GM19023 (cell line): ENCODE measurements at regions not wholly inside any gene's neighbourhood (a gene's known extent, or its start where the extent isn't known, plus 50 kb on each side); places are given as distances from the start of the nearest gene placed in this dataset.

Experiments
- ATAC-seq: cut with Tn5 transposase; IDR thresholded peaks from one replicate; pipeline ENCODE4 v1.9.1; 2021; ENCODE audit warnings: mild to moderate bottlenecking, moderate library complexity; ENCODE audit not compliant: unreplicated experiment

- ATAC-seq = no peak
These were observed 129.3 kb upstream of the RAI14 start for GRCh38 chr5:34526682-34527305.

DNA sequence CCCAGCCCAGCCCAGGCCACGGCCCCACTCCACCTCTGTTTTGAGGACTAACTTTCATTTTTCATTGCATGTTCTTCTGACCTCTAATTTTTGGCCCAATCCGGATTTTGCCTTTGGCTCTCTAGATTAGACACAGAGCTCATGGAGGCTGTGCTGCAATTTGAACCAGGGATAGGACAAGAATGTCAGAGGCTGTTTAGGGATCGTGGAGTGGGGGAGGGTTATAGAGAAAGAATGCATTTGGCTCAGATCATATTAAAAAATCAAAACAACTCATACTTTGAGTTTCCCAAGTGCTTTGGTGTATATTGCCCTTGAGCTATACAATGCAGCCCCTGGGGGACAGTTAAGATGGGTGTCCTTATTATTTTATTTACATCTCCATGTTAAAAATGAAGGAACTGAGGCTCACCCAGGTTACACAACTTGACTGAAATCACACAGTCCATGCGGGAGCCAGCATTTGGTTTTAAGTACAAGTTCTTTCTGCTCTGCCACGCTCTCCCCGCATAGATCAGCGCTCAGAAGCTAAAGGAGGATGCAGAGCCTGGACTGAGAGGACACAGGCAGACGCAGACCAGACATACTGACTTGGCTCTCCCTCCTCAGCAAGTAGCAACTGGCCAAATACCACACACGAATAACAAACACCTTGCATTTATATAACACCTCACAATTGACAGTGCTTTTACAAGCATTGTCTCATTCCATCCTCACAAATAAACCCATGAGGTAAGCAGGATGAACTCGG, 126.4 kb upstream of the RAI14 start:
- ATAC-seq = no peak

DNA sequence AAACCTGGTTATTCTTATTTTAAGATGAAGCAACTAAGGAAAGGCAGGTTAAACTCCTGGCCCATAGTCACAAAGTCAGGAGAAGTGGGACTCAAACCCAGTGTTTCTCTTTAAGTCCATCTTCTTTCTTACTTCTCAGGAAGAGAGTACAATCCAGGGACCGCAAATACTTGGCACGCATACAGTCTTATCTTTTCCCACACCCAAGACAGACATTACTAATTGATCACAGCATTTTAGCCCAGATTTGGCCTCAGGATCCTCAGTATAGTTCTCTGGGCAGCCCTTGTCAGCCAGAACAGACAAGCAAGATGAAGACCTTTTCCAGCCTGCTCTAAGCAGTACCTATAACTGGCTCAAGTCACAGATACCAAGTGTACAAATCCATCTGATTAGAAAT, 125.5 kb upstream of the RAI14 start:
- ATAC-seq = no peak

DNA sequence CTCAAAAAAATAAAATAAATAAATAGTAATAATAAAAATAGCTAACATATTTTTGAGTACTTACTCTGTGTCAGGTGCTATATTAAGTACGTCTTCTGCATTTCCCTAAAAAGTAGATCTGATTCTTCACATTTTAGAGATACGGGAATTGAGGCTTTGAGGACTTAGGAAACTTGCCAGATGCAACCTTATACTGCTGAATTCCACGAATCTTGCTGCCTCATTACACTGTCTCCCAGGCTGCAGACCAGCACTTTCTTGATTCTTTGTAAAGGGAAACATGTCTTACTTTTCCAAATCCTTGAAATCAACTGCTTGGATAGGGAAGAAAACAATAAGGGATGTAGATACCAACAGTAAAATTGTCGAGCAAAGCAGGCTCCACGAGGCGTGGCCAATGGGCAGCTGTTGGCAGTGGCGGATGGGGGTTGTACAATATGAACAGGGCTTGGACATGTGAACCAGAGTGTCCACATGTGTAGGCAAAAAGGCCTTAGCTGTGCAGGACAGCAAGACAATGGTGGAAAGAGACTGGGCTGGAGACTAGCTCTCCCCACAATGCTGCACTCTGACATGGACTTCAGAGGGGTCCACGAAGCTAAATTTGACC, 124.3 kb upstream of the RAI14 start:
- ATAC-seq = no peak

DNA sequence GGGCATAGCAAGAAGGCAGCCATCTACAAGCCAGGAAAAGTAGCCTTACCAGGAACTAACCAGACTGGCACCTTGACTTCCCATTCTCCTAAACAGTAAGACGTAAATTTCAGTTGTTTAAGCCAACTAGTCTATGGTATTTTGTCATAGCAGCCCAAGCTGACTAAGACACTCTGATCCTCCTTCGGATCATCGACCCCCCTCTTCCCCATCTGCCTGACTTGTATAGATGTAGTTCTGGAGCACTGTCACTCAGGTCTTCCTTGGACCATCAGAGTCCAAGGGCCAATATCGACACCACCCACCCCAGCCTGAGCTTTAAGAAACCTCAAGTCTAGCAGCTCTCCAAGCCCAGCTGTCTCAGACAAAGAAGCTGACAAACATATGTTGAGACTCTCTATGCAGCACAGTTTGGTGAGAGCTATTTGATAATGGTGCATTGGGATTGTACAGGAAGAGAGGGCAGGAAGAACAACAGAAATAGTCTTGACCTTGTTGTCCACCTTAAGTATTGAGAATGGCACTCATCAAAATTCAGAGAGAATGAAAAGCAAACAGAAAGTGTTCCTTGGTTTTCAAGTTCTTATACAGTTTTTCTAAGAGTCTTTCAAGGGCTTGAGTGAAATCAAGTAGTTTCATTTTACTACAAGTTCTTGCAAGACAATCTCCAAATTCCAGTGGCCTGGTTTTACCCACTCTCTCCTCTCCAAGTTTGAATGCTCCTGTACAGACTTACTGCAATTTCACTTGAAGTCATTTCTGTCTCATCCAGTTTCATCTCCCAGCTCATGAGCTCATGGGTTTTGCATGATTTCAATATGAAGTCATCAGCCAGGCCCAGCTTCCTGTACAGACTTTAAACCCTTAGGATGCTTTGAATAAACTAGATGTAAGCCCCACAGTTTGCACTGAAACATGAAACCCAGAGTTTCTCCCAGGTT, 122.3 kb upstream of the RAI14 start:
- ATAC-seq = peak; percentile 78

- ATAC-seq = no peak
These were observed 121.5 kb upstream of the RAI14 start for GRCh38 chr5:34534523-34535103.

DNA sequence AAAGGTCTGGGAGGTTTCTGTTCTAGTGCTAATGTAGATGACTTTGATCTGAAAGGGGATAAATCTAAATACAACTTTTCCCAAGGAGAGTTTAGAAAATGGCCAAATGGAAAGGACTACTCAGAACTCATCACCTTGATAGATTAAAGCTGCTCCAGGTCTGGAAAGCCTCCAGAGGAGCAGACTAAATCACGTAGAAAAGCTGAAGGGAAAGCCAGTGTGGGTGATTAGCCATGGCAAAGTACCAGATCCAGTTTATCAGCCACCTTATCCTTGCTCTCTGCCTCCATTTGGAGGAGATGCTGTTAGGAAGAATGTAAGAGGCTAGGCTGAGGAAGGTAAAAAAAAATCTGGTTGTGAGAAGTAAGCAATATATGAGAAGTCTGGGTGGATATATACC, 120.7 kb upstream of the RAI14 start:
- no peak for ATAC-seq

DNA sequence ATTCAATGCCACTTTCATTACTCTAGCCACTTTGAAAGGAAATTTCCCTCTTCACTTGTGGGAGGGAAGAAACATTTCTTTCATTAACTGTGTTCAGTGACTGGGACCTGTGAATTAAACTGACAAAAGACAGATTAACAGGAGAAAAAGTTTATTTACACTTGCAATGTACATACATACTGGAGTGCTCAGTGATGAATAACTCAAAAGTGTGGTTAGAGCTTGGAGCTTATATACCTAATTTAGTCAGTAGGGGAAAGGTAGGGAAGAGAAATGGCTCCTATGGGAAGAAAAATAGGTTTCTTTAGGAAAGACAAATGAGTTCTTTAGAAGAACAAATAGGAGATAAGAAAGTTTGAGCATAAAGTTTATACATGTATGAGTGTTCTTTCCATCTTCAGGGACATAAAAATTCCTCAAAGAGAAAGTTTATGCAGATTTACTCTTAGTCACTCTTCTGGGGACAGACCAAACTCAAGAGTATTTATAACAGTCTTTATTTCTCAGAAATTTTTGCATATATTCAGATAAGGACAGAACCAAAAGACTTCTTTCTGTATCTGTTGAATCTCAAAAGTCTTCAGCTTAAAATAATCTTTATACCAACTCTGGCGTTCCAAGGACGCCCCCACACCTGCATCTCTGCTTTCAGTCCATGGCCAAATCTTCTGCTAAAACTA, 120.0 kb upstream of the RAI14 start:
- no peak for ATAC-seq

DNA sequence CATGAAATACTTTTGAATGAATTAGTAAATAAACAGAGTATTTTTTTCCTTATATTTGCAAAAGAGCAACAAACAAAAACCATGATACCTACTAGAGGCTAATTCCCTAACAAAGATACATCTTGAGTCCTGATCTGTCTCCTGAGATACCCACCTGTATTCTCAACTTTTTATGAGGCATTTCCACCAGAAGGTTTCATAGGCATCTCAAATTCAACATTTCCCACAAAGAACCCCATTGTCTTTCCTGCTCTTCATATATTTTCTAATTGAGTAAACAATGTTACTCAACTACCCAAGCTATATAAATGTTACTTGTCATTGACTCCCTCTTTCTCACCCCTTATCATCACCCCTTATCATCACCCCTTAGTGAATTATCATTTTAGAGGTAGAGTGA, 119.4 kb upstream of the RAI14 start:
- ATAC-seq = no peak

DNA sequence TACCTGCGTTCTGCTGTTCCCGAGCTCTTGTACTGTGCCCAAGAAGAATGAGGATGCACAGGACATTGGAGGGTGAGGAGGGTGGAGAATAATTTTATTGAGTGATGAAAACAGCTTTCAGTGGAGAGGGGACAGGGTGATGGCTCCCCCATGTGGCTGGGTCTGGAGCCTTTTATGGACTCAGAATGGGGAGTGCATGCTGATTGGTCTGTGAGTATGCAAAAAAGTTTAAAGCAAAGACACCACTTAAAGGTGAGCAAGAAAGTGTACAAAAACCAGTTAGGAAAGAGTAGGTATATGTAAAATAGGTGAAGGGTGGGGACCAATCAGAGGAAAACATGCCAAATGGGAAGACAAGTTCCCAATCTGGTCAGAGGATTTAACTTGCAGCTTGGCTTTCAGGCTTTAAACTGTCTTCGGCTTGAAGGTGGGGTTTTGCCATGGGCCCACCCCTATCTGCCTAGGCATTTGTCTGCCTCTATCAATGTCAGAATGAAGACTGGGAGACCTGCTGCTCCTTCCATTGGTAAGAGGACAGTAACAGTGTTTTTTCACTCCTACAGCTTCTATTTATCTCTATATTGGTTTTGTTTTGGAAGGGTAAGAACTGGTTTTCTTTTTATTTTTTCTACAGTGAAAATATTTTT, 118.0 kb upstream of the RAI14 start:
- ATAC-seq = no peak

- ATAC-seq = no peak
These were observed 116.9 kb upstream of the RAI14 start for GRCh38 chr5:34539183-34539582.

DNA sequence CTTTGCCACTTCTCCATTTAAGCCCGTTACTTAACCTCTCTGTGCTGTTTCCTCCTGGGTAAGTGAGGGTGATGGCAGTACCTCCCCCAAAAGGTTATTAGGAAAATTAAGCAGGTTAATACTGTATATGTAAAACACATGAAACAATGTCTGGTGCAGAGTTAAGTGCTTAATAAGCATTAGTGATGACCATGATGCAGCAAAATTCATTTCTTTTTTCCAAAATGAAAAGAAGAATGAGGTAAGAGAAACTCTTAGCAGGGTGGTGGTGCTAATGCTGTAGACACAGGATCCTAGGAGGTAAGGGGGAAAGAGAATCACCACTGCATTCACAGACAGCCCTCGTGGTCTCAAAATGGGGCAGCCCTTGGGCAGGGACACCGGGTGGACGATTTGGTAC, 115.1 kb upstream of the RAI14 start:
- ATAC-seq = no peak

GRCh38 chr5:34542818-34543217, 113.3 kb upstream of the RAI14 start:
- no peak for ATAC-seq

DNA sequence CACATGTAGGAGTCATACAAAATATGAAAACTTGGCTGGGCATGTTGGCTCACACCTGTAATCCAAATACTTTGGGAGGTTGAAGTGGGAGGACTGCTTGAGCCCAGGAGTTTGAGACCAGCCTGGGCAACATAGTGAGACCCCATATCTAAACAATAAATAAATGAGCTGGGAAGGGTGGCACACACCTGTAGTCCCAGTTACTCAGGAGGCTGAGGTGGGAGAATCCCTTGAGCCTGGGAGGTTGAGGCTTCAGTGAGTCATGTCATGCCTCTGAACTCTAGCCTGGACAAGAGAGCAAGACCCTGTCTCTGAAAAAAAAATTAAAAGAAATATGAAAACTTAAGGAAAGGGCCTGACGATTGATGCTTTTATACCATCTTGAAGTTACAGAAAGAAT, 112.4 kb upstream of the RAI14 start:
- ATAC-seq = no peak

DNA sequence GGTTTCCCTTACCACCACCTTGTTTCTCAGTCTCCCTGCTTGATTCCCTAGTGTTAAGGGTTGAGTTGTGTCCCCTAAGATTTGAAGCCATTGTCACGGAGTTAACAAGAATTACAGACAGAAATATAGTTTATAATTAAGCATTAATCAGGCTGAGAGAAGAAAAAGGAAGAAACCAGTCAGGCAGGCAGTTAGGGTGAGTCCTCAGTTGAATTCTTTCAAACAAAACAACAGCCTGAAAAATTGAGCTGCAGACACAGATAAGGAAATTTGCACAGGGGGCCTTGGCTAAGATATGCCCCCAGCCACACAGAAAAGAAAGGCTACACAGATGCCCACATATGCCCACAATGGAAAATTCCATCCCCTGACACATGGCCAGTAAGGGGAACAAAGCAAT, 111.7 kb upstream of the RAI14 start:
- no peak for ATAC-seq

- no peak for ATAC-seq
These were observed 111.0 kb upstream of the RAI14 start for GRCh38 chr5:34545164-34545563.

DNA sequence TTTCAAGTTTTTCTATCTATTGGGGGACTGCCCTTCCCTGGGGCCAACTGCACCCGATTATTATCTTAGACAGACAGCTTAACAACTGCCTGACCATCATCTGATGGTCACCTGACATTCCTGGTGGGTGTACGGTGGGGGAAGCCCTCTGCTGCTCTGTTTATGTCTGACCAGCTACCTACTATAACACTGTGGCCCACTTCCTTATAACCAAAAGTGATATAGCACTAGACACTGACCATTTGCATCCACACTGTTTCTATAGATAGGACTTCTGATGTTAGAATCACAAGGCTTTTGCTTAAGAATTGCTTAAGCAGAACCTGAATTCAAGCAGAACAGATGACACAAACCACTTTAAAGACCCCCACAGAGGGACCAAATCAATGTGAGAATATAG, 110.5 kb upstream of the RAI14 start:
- no peak for ATAC-seq

DNA sequence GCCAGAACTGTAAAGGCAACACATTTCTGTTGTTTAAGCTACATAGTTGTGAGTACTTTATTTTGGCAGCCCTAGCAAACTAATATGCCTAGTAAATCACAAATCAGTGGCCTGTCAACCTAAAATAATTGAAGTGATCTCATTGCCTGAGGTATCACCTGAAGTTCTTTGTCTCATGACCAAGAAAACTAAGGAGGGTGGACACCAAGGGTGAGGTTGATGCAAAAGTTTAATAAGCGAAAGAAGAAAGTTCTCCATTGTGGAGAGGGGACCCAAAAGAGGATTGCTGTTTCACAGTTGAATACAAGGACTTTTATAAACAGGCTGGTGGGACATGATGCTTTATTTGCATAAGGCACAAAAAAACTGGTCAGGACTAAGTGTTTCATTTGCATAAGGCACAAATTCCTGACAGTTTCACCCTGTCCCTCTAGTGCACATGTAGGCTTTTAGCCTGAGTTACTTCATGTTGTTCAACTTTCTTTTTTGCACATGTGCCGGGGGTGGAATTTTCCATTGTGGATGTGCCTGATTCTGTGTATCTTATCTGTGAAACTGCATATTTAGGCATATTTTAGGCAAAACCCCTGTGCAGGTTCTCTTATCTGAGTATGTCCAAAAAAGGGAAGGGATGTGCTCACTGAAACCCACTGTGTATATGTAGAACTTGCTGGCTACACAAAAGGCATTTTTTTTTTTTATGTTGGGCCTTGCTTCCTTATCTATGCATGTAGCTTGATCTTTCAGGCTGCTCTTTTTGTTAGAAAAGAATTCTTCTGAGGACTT, 108.6 kb upstream of the RAI14 start:
- ATAC-seq = no peak

- no peak for ATAC-seq
These were observed 108.1 kb upstream of the RAI14 start for GRCh38 chr5:34548086-34548403.
